ENCODE measurements at regions not wholly inside any gene's neighbourhood (a gene's known extent, or its start where the extent isn't known, plus 50 kb on each side); places are given as distances from the start of the nearest gene placed in this dataset.

DNA sequence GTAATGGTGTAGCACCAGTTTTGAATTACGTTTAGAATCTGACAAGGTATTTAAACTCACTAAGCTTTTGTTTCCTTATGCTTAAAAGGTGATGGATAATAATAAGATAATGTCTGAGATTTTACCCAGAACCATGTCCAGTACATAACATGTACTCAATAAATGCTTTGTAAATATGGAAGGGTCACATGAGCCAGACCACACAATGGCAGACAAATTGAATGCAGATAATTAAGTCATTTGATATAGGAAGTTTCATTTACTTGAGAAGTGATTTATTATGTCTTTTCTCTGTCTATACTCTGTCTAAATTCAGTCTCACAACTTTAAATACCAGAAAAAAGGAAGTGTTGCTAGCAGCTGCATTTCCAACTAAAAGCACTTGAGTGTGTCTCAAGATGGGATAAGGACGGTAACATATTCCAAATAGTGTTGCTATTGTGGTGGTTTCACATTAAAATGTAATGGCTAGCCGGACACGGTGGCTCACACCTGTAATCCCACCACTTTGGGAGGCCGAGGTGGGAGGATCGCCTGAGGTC, 52.5 kb upstream of the DHX40 start:
- no peak overlapping the region for H3K4me3 ChIP-seq
- no peak overlapping the region for H3K27ac ChIP-seq
- TF ChIP-seq, protein P1, sequence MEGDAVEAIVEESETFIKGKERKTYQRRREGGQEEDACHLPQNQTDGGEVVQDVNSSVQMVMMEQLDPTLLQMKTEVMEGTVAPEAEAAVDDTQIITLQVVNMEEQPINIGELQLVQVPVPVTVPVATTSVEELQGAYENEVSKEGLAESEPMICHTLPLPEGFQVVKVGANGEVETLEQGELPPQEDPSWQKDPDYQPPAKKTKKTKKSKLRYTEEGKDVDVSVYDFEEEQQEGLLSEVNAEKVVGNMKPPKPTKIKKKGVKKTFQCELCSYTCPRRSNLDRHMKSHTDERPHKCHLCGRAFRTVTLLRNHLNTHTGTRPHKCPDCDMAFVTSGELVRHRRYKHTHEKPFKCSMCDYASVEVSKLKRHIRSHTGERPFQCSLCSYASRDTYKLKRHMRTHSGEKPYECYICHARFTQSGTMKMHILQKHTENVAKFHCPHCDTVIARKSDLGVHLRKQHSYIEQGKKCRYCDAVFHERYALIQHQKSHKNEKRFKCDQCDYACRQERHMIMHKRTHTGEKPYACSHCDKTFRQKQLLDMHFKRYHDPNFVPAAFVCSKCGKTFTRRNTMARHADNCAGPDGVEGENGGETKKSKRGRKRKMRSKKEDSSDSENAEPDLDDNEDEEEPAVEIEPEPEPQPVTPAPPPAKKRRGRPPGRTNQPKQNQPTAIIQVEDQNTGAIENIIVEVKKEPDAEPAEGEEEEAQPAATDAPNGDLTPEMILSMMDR (IDR thresholded peaks at IDR 0.05), result no peak
- TF ChIP-seq POLR2A (IDR thresholded peaks at IDR 0.05), result no peak
- DNase-seq, result no peak
- no peaks in the 10 kb centered on the region for H3K27me3 ChIP-seq
- H3K36me3 ChIP-seq, result no peaks in the 10 kb centered on the region
- H3K9me3 ChIP-seq, result no peaks in the 10 kb centered on the region
- intact Hi-C loops (cut with DNase I; ENCODE audit: low total_unique reads), result no loop called here
- no peaks in the 10 kb centered on the region for H3K4me1 ChIP-seq

- Histone ChIP-seq H3K4me1 (no peaks in the 10 kb centered on the region), H3K36me3 (no peaks in the 10 kb centered on the region), H3K27ac (no peak overlapping the region), H3K27me3 (no peaks in the 10 kb centered on the region), H3K9me3 (no peaks in the 10 kb centered on the region), H3K4me3 (no peak overlapping the region)
- peak; percentile 25 to 48 for DNase-seq
- no peak for TF ChIP-seq POLR2A (IDR thresholded peaks at IDR 0.05)
- TF ChIP-seq, protein P1 (IDR thresholded peaks at IDR 0.05), result no peak
- intact Hi-C loops (cut with DNase I; ENCODE audit: low total_unique reads), result no loop called here
These were observed 51.2 kb upstream of the DHX40 start for GRCh38 chr17:59513934-59514841.

All from uterus (tissue), 3 donors.